ENCODE measurements at regions not wholly inside any gene's neighbourhood (a gene's known extent, or its start where the extent isn't known, plus 50 kb on each side); places are given as distances from the start of the nearest gene placed in this dataset.
"Not testable (repeated sequence)": the region's sequence is repeated elsewhere in the genome, so short reads cannot be mapped to it uniquely, and the experiment has no call there.

GRCh38 chr1:103469801-103470200, 55.7 kb upstream of the RNPC3 start:
- DNase-seq (ENCODE audit: low read depth): no peak

GRCh38 chr1:103467100-103467499, 58.4 kb upstream of the RNPC3 start:
- DNase-seq (ENCODE audit: low read depth): no peak

- no peak for DNase-seq (ENCODE audit: low read depth)
Observed at GRCh38 chr1:103461161-103462105, 64.1 kb upstream of the RNPC3 start.

- DNase-seq (ENCODE audit: low read depth): no peak
Observed at GRCh38 chr1:103460511-103460910, 65.0 kb upstream of the RNPC3 start.

- no peak for DNase-seq (ENCODE audit: low read depth)
Observed at GRCh38 chr1:103459346-103459745, 66.2 kb upstream of the RNPC3 start.

- no peak for DNase-seq (ENCODE audit: low read depth)
Observed at GRCh38 chr1:103457886-103458455, 67.5 kb upstream of the RNPC3 start.

GRCh38 chr1:103448560-103448959, 76.9 kb upstream of the RNPC3 start:
- DNase-seq (ENCODE audit: low read depth): no peak

- DNase-seq (ENCODE audit: low read depth): no peak
Observed at GRCh38 chr1:103447471-103447870, 78.0 kb upstream of the RNPC3 start.

GRCh38 chr1:103441342-103441741, 84.2 kb upstream of the RNPC3 start:
- no peak for DNase-seq (ENCODE audit: low read depth)

- not testable (repeated sequence) for DNase-seq (ENCODE audit: low read depth)
Observed at GRCh38 chr1:103436568-103437100, 88.9 kb upstream of the RNPC3 start.

- DNase-seq (ENCODE audit: low read depth): no peak
Observed at GRCh38 chr1:103435443-103435842, 90.1 kb upstream of the RNPC3 start.

- no peak for DNase-seq (ENCODE audit: low read depth)
Observed at GRCh38 chr1:103424650-103425049, 100.8 kb upstream of the RNPC3 start.

GRCh38 chr1:103416681-103417286, 108.7 kb upstream of the RNPC3 start:
- DNase-seq (ENCODE audit: low read depth): no peak

GRCh38 chr1:103387898-103388297, 137.6 kb upstream of the RNPC3 start:
- DNase-seq (ENCODE audit: low read depth): no peak

GRCh38 chr1:103373991-103374390, 151.5 kb upstream of the RNPC3 start:
- DNase-seq (ENCODE audit: low read depth): no peak

- DNase-seq (ENCODE audit: low read depth): no peak
Observed at GRCh38 chr1:103372866-103373265, 152.6 kb upstream of the RNPC3 start.

- peak; percentile 51 for DNase-seq (ENCODE audit: low read depth)
Observed at GRCh38 chr1:103371234-103371633, 154.3 kb upstream of the RNPC3 start.

GRCh38 chr1:103367186-103367585, 158.3 kb upstream of the RNPC3 start:
- no peak for DNase-seq (ENCODE audit: low read depth)

GRCh38 chr1:103365860-103366569, 159.5 kb upstream of the RNPC3 start:
- no peak for DNase-seq (ENCODE audit: low read depth)

- DNase-seq (ENCODE audit: low read depth): no peak
Observed at GRCh38 chr1:103363008-103363365, 162.5 kb upstream of the RNPC3 start.

- no peak for DNase-seq (ENCODE audit: low read depth)
Observed at GRCh38 chr1:103362348-103363007, 163.0 kb upstream of the RNPC3 start.

- no peak for DNase-seq (ENCODE audit: low read depth)
Observed at GRCh38 chr1:103353391-103353790, 172.1 kb upstream of the RNPC3 start.

All from HS-27A (cell line).